ENCODE measurements at regions not wholly inside any gene's neighbourhood (a gene's known extent, or its start where the extent isn't known, plus 50 kb on each side); places are given as distances from the start of the nearest gene placed in this dataset.

GRCh38 chr7:156141941-156142340 is 329.7 kb upstream of the SHH start:
- ChIA-PET POLR2A (no interaction called here), CTCF (no interaction called here)
- TF ChIP-seq FOXK2 (IDR thresholded peaks at IDR 0.05) = no peak
- TF ChIP-seq FOXA1 (IDR thresholded peaks at IDR 0.05) = no peak
- no peak for TF ChIP-seq ELF4 (IDR thresholded peaks at IDR 0.05)
- TF ChIP-seq PKNOX1 (IDR thresholded peaks at IDR 0.05) = no peak
- TF ChIP-seq SUZ12 (IDR thresholded peaks at IDR 0.05) = no peak
- TF ChIP-seq CTBP1 (IDR thresholded peaks at IDR 0.05; ENCODE audit: borderline replicate concordance) = no peak
- TF ChIP-seq NFRKB (IDR thresholded peaks at IDR 0.05) = no peak
- TF ChIP-seq ZNF384 (IDR thresholded peaks at IDR 0.05) = no peak
- TF ChIP-seq SP1 (IDR thresholded peaks at IDR 0.05) = no peak
- TF ChIP-seq TARDBP (IDR thresholded peaks at IDR 0.05) = no peak
- TF ChIP-seq FOXM1 (IDR thresholded peaks at IDR 0.05; ENCODE audit: borderline replicate concordance) = no peak
- no peak for TF ChIP-seq LEF1 (IDR thresholded peaks at IDR 0.05; ENCODE audit: borderline replicate concordance)
- TF ChIP-seq ARNT (IDR thresholded peaks at IDR 0.05) = no peak
- TF ChIP-seq BHLHE40 (IDR thresholded peaks at IDR 0.05; ENCODE audit: borderline replicate concordance) = no peak
- TF ChIP-seq HDGF (IDR thresholded peaks at IDR 0.05; ENCODE audit: borderline replicate concordance) = no peak
- no peak for TF ChIP-seq L3MBTL2 (conservative IDR thresholded peaks at IDR 0.05)
- DNase-seq (ENCODE audit: extremely low spot score) = no peak

- TF ChIP-seq HDGF (IDR thresholded peaks at IDR 0.05; ENCODE audit: borderline replicate concordance) (no peak), FOXA1 (IDR thresholded peaks at IDR 0.05) (no peak), FOXK2 (IDR thresholded peaks at IDR 0.05) (no peak), SP1 (IDR thresholded peaks at IDR 0.05) (no peak), NFRKB (IDR thresholded peaks at IDR 0.05) (no peak), ELF4 (IDR thresholded peaks at IDR 0.05) (no peak), FOXM1 (IDR thresholded peaks at IDR 0.05; ENCODE audit: borderline replicate concordance) (no peak), ARNT (IDR thresholded peaks at IDR 0.05) (no peak), SUZ12 (IDR thresholded peaks at IDR 0.05) (no peak), BHLHE40 (IDR thresholded peaks at IDR 0.05; ENCODE audit: borderline replicate concordance) (no peak), L3MBTL2 (conservative IDR thresholded peaks at IDR 0.05) (no peak), PKNOX1 (IDR thresholded peaks at IDR 0.05) (no peak), CTBP1 (IDR thresholded peaks at IDR 0.05; ENCODE audit: borderline replicate concordance) (no peak)
- ChIA-PET CTCF (interaction anchor here (0.7 kb wide), 1 partner anchor 340 kb away, joined by 4 read pairs; no protein-coding TSS in a partner anchor), POLR2A (no interaction called here)
- DNase-seq (ENCODE audit: extremely low spot score) = no peak
Measured at GRCh38 chr7:156140896-156141295, 328.6 kb upstream of the SHH start.

GRCh38 chr7:156140447-156140846 is 328.2 kb upstream of the SHH start:
- DNase-seq (ENCODE audit: extremely low spot score) = no peak
- ChIA-PET CTCF (no interaction called here), POLR2A (no interaction called here)
- TF ChIP-seq ELF4 (IDR thresholded peaks at IDR 0.05) = no peak
- no peak for TF ChIP-seq FOXK2 (IDR thresholded peaks at IDR 0.05)
- no peak for TF ChIP-seq SP1 (IDR thresholded peaks at IDR 0.05)
- no peak for TF ChIP-seq TARDBP (IDR thresholded peaks at IDR 0.05)
- TF ChIP-seq FOXA1 (IDR thresholded peaks at IDR 0.05) = no peak
- TF ChIP-seq L3MBTL2 (conservative IDR thresholded peaks at IDR 0.05) = no peak
- no peak for TF ChIP-seq ARNT (IDR thresholded peaks at IDR 0.05)
- no peak for TF ChIP-seq NFRKB (IDR thresholded peaks at IDR 0.05)
- TF ChIP-seq SUZ12 (IDR thresholded peaks at IDR 0.05) = no peak
- no peak for TF ChIP-seq BHLHE40 (IDR thresholded peaks at IDR 0.05; ENCODE audit: borderline replicate concordance)
- no peak for TF ChIP-seq HDGF (IDR thresholded peaks at IDR 0.05; ENCODE audit: borderline replicate concordance)
- no peak for TF ChIP-seq ZNF384 (IDR thresholded peaks at IDR 0.05)
- TF ChIP-seq LEF1 (IDR thresholded peaks at IDR 0.05; ENCODE audit: borderline replicate concordance) = no peak

- POLR2A ChIA-PET = no interaction called here
- TF ChIP-seq FOXK2 (IDR thresholded peaks at IDR 0.05) = no peak
- no peak for TF ChIP-seq ELF4 (IDR thresholded peaks at IDR 0.05)
- no peak for TF ChIP-seq PKNOX1 (IDR thresholded peaks at IDR 0.05)
- no peak for TF ChIP-seq NFRKB (IDR thresholded peaks at IDR 0.05)
- TF ChIP-seq HDGF (IDR thresholded peaks at IDR 0.05; ENCODE audit: borderline replicate concordance) = no peak
- TF ChIP-seq ZNF384 (IDR thresholded peaks at IDR 0.05) = no peak
- TF ChIP-seq L3MBTL2 (conservative IDR thresholded peaks at IDR 0.05) = no peak
- TF ChIP-seq CTBP1 (IDR thresholded peaks at IDR 0.05; ENCODE audit: borderline replicate concordance) = no peak
- no peak for TF ChIP-seq BHLHE40 (IDR thresholded peaks at IDR 0.05; ENCODE audit: borderline replicate concordance)
- no peak for TF ChIP-seq FOXA1 (IDR thresholded peaks at IDR 0.05)
- TF ChIP-seq TARDBP (IDR thresholded peaks at IDR 0.05) = no peak
- no peak for TF ChIP-seq SUZ12 (IDR thresholded peaks at IDR 0.05)
- no peak for TF ChIP-seq LEF1 (IDR thresholded peaks at IDR 0.05; ENCODE audit: borderline replicate concordance)
- TF ChIP-seq ARNT (IDR thresholded peaks at IDR 0.05) = no peak
- no peak for TF ChIP-seq SP1 (IDR thresholded peaks at IDR 0.05)
- no peak for TF ChIP-seq FOXM1 (IDR thresholded peaks at IDR 0.05; ENCODE audit: borderline replicate concordance)
- CTCF ChIA-PET = no interaction called here
- no peak for DNase-seq (ENCODE audit: extremely low spot score)
Measured at GRCh38 chr7:156139633-156140032, 327.4 kb upstream of the SHH start.

- no peak for TF ChIP-seq CTBP1 (IDR thresholded peaks at IDR 0.05; ENCODE audit: borderline replicate concordance)
- no peak for DNase-seq (ENCODE audit: extremely low spot score)
- ChIA-PET POLR2A (no interaction called here), CTCF (no interaction called here)
Measured at GRCh38 chr7:156139112-156139511, 326.8 kb upstream of the SHH start.

GRCh38 chr7:156131881-156132280 is 319.6 kb upstream of the SHH start:
- no peak for TF ChIP-seq SP1 (IDR thresholded peaks at IDR 0.05)
- TF ChIP-seq BHLHE40 (IDR thresholded peaks at IDR 0.05; ENCODE audit: borderline replicate concordance) = no peak
- TF ChIP-seq FOXK2 (IDR thresholded peaks at IDR 0.05) = no peak
- TF ChIP-seq ZNF384 (IDR thresholded peaks at IDR 0.05) = no peak
- TF ChIP-seq NFRKB (IDR thresholded peaks at IDR 0.05) = no peak
- TF ChIP-seq ELF4 (IDR thresholded peaks at IDR 0.05) = no peak
- TF ChIP-seq FOXA1 (IDR thresholded peaks at IDR 0.05) = no peak
- no peak for TF ChIP-seq SUZ12 (IDR thresholded peaks at IDR 0.05)
- no peak for TF ChIP-seq PKNOX1 (IDR thresholded peaks at IDR 0.05)
- no peak for TF ChIP-seq L3MBTL2 (conservative IDR thresholded peaks at IDR 0.05)
- no peak for TF ChIP-seq LEF1 (IDR thresholded peaks at IDR 0.05; ENCODE audit: borderline replicate concordance)
- TF ChIP-seq HDGF (IDR thresholded peaks at IDR 0.05; ENCODE audit: borderline replicate concordance) = no peak
- no peak for TF ChIP-seq ARNT (IDR thresholded peaks at IDR 0.05)
- no peak for TF ChIP-seq TARDBP (IDR thresholded peaks at IDR 0.05)
- TF ChIP-seq CTBP1 (IDR thresholded peaks at IDR 0.05; ENCODE audit: borderline replicate concordance) = no peak
- no peak for TF ChIP-seq FOXM1 (IDR thresholded peaks at IDR 0.05; ENCODE audit: borderline replicate concordance)
- no peak for DNase-seq (ENCODE audit: extremely low spot score)
- CTCF ChIA-PET = no interaction called here
- POLR2A ChIA-PET = no interaction called here
